ENCODE measurements at regions not wholly inside any gene's neighbourhood (a gene's known extent, or its start where the extent isn't known, plus 50 kb on each side); places are given as distances from the start of the nearest gene placed in this dataset.

- no peak for TF ChIP-seq CTCF (IDR thresholded peaks at IDR 0.05; ENCODE audit: insufficient read depth, low read depth, low read length, missing control alignments)
- DNase-seq (ENCODE audit: low read depth): no peak
- H3K4me3 ChIP-seq (ENCODE audit: low read depth, low read length): no peak overlapping the region
Observed at GRCh38 chr2:156918410-156918809, 339.1 kb upstream of the GALNT5 start.

- no peak for TF ChIP-seq CTCF (IDR thresholded peaks at IDR 0.05; ENCODE audit: insufficient read depth, low read depth, low read length, missing control alignments)
- no peak overlapping the region for H3K4me3 ChIP-seq (ENCODE audit: low read depth, low read length)
- no peak for DNase-seq (ENCODE audit: low read depth)
Observed at GRCh38 chr2:156930423-156930822, 327.1 kb upstream of the GALNT5 start.

- DNase-seq (ENCODE audit: low read depth): no peak
- H3K4me3 ChIP-seq (ENCODE audit: low read depth, low read length): no peak overlapping the region
- no peak for TF ChIP-seq CTCF (IDR thresholded peaks at IDR 0.05; ENCODE audit: insufficient read depth, low read depth, low read length, missing control alignments)
Observed at GRCh38 chr2:156933645-156934225, 323.8 kb upstream of the GALNT5 start.

GRCh38 chr2:156935616-156936015 is 321.9 kb upstream of the GALNT5 start:
- no peak overlapping the region for H3K4me3 ChIP-seq (ENCODE audit: low read depth, low read length)
- no peak for TF ChIP-seq CTCF (IDR thresholded peaks at IDR 0.05; ENCODE audit: insufficient read depth, low read depth, low read length, missing control alignments)
- DNase-seq (ENCODE audit: low read depth): no peak

GRCh38 chr2:156937430-156937829 is 320.1 kb upstream of the GALNT5 start:
- DNase-seq (ENCODE audit: low read depth): no peak
- no peak for TF ChIP-seq CTCF (IDR thresholded peaks at IDR 0.05; ENCODE audit: insufficient read depth, low read depth, low read length, missing control alignments)
- H3K4me3 ChIP-seq (ENCODE audit: low read depth, low read length): no peak overlapping the region

- no peak for TF ChIP-seq CTCF (IDR thresholded peaks at IDR 0.05; ENCODE audit: insufficient read depth, low read depth, low read length, missing control alignments)
- DNase-seq (ENCODE audit: low read depth): no peak
- H3K4me3 ChIP-seq (ENCODE audit: low read depth, low read length): no peak overlapping the region
Observed at GRCh38 chr2:156944871-156945270, 312.6 kb upstream of the GALNT5 start.

- no peak for TF ChIP-seq CTCF (IDR thresholded peaks at IDR 0.05; ENCODE audit: insufficient read depth, low read depth, low read length, missing control alignments)
- DNase-seq (ENCODE audit: low read depth): no peak
Observed at GRCh38 chr2:156947261-156947660, 310.2 kb upstream of the GALNT5 start.

More at GRCh38 chr2:156947261-156947660, 310.2 kb upstream of the GALNT5 start:
- no peak overlapping the region for H3K4me3 ChIP-seq (ENCODE audit: low read depth, low read length)

Data from GM12865 (cell line).